CD4-positive, alpha-beta T cell (primary cell): ENCODE measurements at regions not wholly inside any gene's neighbourhood (a gene's known extent, or its start where the extent isn't known, plus 50 kb on each side); places are given as distances from the start of the nearest gene placed in this dataset.

Experiments
- ATAC-seq: fragments of 200-7000 bp; cut with Tn5 transposase; one replicate; pipeline ENCODE4 v1.10.0; 2022; ENCODE audit warnings: mild to moderate bottlenecking; ENCODE audit not compliant: poor library complexity
- CTCF ChIA-PET: fragments of 350-600 bp; sonication (Branson Sonifier 250); formaldehyde crosslinking; loops from one replicate; lab custom pipeline; 2021; ENCODE audit warnings: antibody characterized with exemption, inconsistent platforms; lab: Charles Lee
- POLR2A ChIA-PET: fragments of 350-600 bp; sonication (Branson Sonifier 250); formaldehyde crosslinking; loops from one replicate; lab custom pipeline; 2021; ENCODE audit warnings: antibody characterized with exemption, inconsistent platforms; lab: Charles Lee
- DNase-seq, 14 experiments: peaks; one replicate each; pipeline ENCODE4 v3.0.0-alpha.2; 2013 to 2020; ENCODE audit warnings: mixed read lengths in 2 of 14
- H3K27ac ChIP-seq, 2 donors: one replicate each; pipeline versions ENCODE4 v1.5.1 to v1.7.0; 2013; ENCODE audit warnings: low read length in 2 of 2, low read depth in 1 of 2, mild to moderate bottlenecking in 1 of 2
- H3K27me3 ChIP-seq, 2 experiments: 1 replicate in 1 of 2; 2 replicates in 1 of 2; pipeline versions ENCODE4 v1.6.1 to v1.7.0; 2013; ENCODE audit warnings: low read length in 2 of 2, control low read depth in 1 of 2, mild to moderate bottlenecking in 1 of 2, moderate library complexity in 1 of 2; ENCODE audit not compliant: insufficient read depth in 2 of 2, control insufficient read depth in 1 of 2
- H3K36me3 ChIP-seq: one replicate; pipeline ENCODE4 v1.6.1; 2013; ENCODE audit warnings: low read length, control low read depth; ENCODE audit not compliant: insufficient read depth
- H3K4me1 ChIP-seq: one replicate; pipeline ENCODE4 v1.6.1; 2013; ENCODE audit warnings: low read length, control low read depth; ENCODE audit not compliant: insufficient read depth
- H3K4me3 ChIP-seq: one replicate; pipeline ENCODE4 v1.5.1; 2013; ENCODE audit warnings: mild to moderate bottlenecking, low read length, moderate library complexity
- H3K9me3 ChIP-seq, 2 experiments: 1 replicate in 1 of 2; 2 replicates in 1 of 2; pipeline versions ENCODE4 v1.6.1 to v1.7.0; 2013; ENCODE audit warnings: low read length in 2 of 2, mild to moderate bottlenecking in 2 of 2, control low read depth in 1 of 2, moderate library complexity in 1 of 2; ENCODE audit not compliant: control insufficient read depth in 1 of 2, insufficient read depth in 1 of 2
- H3K27ac Mint-ChIP-seq: one replicate; pipeline ENCODE4 v1.8.0; 2020; ENCODE audit warnings: mixed read lengths
- H3K27me3 Mint-ChIP-seq: one replicate; pipeline ENCODE4 v1.8.0; 2021; ENCODE audit warnings: mixed read lengths
- H3K36me3 Mint-ChIP-seq: one replicate; pipeline ENCODE4 v1.8.0; 2021; ENCODE audit warnings: low read depth, mixed read lengths
- H3K4me1 Mint-ChIP-seq: one replicate; pipeline ENCODE4 v1.8.0; 2021; ENCODE audit warnings: low read depth, mixed read lengths
- H3K4me3 Mint-ChIP-seq: one replicate; pipeline ENCODE4 v1.8.0; 2020; ENCODE audit warnings: mild to moderate bottlenecking, mixed read lengths
- H3K9me3 Mint-ChIP-seq: one replicate; pipeline ENCODE4 v1.8.0; 2020; ENCODE audit warnings: mixed read lengths
- CTCF ChIP-seq: fragments of 200-600 bp; IDR thresholded peaks from one replicate; pipeline ENCODE4 v1.8.0; 2022; ENCODE audit warnings: antibody characterized with exemption, mild to moderate bottlenecking
- intact Hi-C, 2 experiments: fragments of 100-400 bp; cut with DNase I in 1 of 2; cut with micrococcal nuclease in 1 of 2; formaldehyde crosslinking; loops; one replicate each; pipeline versions ENCODE4 v1.15.1 to v1.9.0; 2023 to 2025; cut with DNase I, micrococcal nuclease

- no peaks in the 10 kb centered on the region for H3K9me3 Mint-ChIP-seq
- DNase-seq, result no peak
- H3K4me1 Mint-ChIP-seq, result no peaks in the 10 kb centered on the region
- ChIA-PET CTCF (interaction anchor here (0.6 kb wide), 1 partner anchor 16 kb away, joined by 3 read pairs; no protein-coding TSS in a partner anchor), POLR2A (no interaction called here)
- H3K4me3 Mint-ChIP-seq, result no peak overlapping the region
- Histone ChIP-seq H3K27me3 (no peaks in the 10 kb centered on the region), H3K36me3 (no peaks in the 10 kb centered on the region), H3K9me3 (no peaks in the 10 kb centered on the region), H3K27ac (no peak overlapping the region), H3K4me3 (no peak overlapping the region), H3K4me1 (no peaks in the 10 kb centered on the region)
- TF ChIP-seq CTCF, result no peak
- H3K36me3 Mint-ChIP-seq, result no peaks in the 10 kb centered on the region
- ATAC-seq, result no peak
- peaks cover 27% of the 10 kb centered on the region for H3K27me3 Mint-ChIP-seq
- intact Hi-C loops, result no loop called here
- H3K27ac Mint-ChIP-seq, result no peak overlapping the region
These were observed 265.8 kb downstream of the TTC32 start for GRCh38 chr2:19635951-19636510.

GRCh38 chr2:19632403-19632991 is 269.3 kb downstream of the TTC32 start:
- Histone ChIP-seq H3K9me3 (peaks cover 0 to 3% of the 10 kb centered on the region in 2 experiments), H3K27me3 (no peaks in the 10 kb centered on the region), H3K4me1 (no peaks in the 10 kb centered on the region), H3K4me3 (no peak overlapping the region), H3K27ac (no peak overlapping the region), H3K36me3 (no peaks in the 10 kb centered on the region)
- CTCF ChIA-PET, result no interaction called here
- ATAC-seq, result no peak
- no peak for TF ChIP-seq CTCF
- intact Hi-C loops, result no loop called here
- POLR2A ChIA-PET, result no interaction called here
- no peaks in the 10 kb centered on the region for H3K36me3 Mint-ChIP-seq
- no peak overlapping the region for H3K4me3 Mint-ChIP-seq
- no peaks in the 10 kb centered on the region for H3K4me1 Mint-ChIP-seq
- peaks cover 22% of the 10 kb centered on the region for H3K27me3 Mint-ChIP-seq
- H3K27ac Mint-ChIP-seq, result no peak overlapping the region
- DNase-seq, result no peak
- H3K9me3 Mint-ChIP-seq, result peaks cover 4% of the 10 kb centered on the region

- H3K9me3 Mint-ChIP-seq, result peaks cover 10% of the 10 kb centered on the region
- CTCF ChIA-PET, result no interaction called here
- no peaks in the 10 kb centered on the region for H3K4me1 Mint-ChIP-seq
- Histone ChIP-seq H3K4me1 (no peaks in the 10 kb centered on the region), H3K9me3 (peaks cover 0 to 6% of the 10 kb centered on the region in 2 experiments), H3K4me3 (no peak overlapping the region), H3K27me3 (no peaks in the 10 kb centered on the region), H3K36me3 (no peaks in the 10 kb centered on the region), H3K27ac (no peak overlapping the region)
- peaks cover 22% of the 10 kb centered on the region for H3K27me3 Mint-ChIP-seq
- TF ChIP-seq CTCF, result no peak
- intact Hi-C loops, result no loop called here
- POLR2A ChIA-PET, result no interaction called here
- ATAC-seq (no peak), DNase-seq (no peak)
- no peaks in the 10 kb centered on the region for H3K36me3 Mint-ChIP-seq
- H3K27ac Mint-ChIP-seq, result no peak overlapping the region
- no peak overlapping the region for H3K4me3 Mint-ChIP-seq
These were observed 269.9 kb downstream of the TTC32 start for GRCh38 chr2:19631871-19632270.
